MM.1S (cell line): ENCODE measurements at regions not wholly inside any gene's neighbourhood (a gene's known extent, or its start where the extent isn't known, plus 50 kb on each side); places are given as distances from the start of the nearest gene placed in this dataset.
"Not testable (repeated sequence)": the region's sequence is repeated elsewhere in the genome, so short reads cannot be mapped to it uniquely, and the experiment has no call there.

Source experiments
- DNase-seq: peaks from one replicate; pipeline ENCODE4 v3.0.0-alpha.2; 2015
- H2AFZ ChIP-seq: fragments of 300-600 bp; sonication (generic); 2 replicates; pipeline ENCODE4 v1.6.0; 2016; ENCODE audit warnings: antibody characterized with exemption, low read length
- H3F3A ChIP-seq: fragments of 300-600 bp; sonication (generic); 2 replicates; pipeline ENCODE4 v1.6.1; 2016; ENCODE audit warnings: mild to moderate bottlenecking, antibody characterized with exemption, low read length, moderate library complexity, mixed read lengths; ENCODE audit not compliant: insufficient read depth
- H3K27ac ChIP-seq: fragments of 300-600 bp; sonication (generic); 2 replicates; pipeline ENCODE4 v1.5.1; 2016; ENCODE audit warnings: mild to moderate bottlenecking, low read length
- H3K27me3 ChIP-seq: fragments of 300-600 bp; sonication (generic); replicated peaks from 2 replicates; pipeline ENCODE4 v1.6.0; 2016; ENCODE audit warnings: low read length; ENCODE audit not compliant: insufficient read depth
- H3K36me3 ChIP-seq: fragments of 300-600 bp; sonication (generic); replicated peaks from 2 replicates; pipeline ENCODE4 v1.6.1; 2016; ENCODE audit warnings: mild to moderate bottlenecking, low read length, mixed read lengths; ENCODE audit not compliant: insufficient read depth
- H3K4me1 ChIP-seq: fragments of 300-600 bp; sonication (generic); 2 replicates; pipeline ENCODE4 v1.6.1; 2016; ENCODE audit warnings: low read length, mixed read lengths
- H3K4me2 ChIP-seq: fragments of 300-600 bp; sonication (generic); 2 replicates; pipeline ENCODE4 v1.6.0; 2016; ENCODE audit warnings: low read depth, low read length
- H3K4me3 ChIP-seq: fragments of 300-600 bp; sonication (generic); 2 replicates; pipeline ENCODE4 v1.5.1; 2016; ENCODE audit warnings: low read length, mixed read lengths
- H3K79me2 ChIP-seq: fragments of 300-600 bp; sonication (generic); 2 replicates; pipeline ENCODE4 v1.6.1; 2016; ENCODE audit warnings: mixed run types, low read length, mixed read lengths
- H3K9ac ChIP-seq: fragments of 300-600 bp; sonication (generic); 2 replicates; pipeline ENCODE4 v1.6.1; 2016; ENCODE audit warnings: low read length, mixed read lengths
- H3K9me2 ChIP-seq: fragments of 300-600 bp; sonication (generic); replicated peaks from 2 replicates; pipeline ENCODE4 v1.6.1; 2016; ENCODE audit warnings: mild to moderate bottlenecking, low read length, mixed read lengths; ENCODE audit not compliant: insufficient read depth
- H3K9me3 ChIP-seq: fragments of 300-600 bp; sonication (generic); replicated peaks from 2 replicates; pipeline ENCODE4 v1.6.1; 2016; ENCODE audit warnings: mild to moderate bottlenecking, low read length, mixed read lengths; ENCODE audit not compliant: insufficient read depth
- H4K20me1 ChIP-seq: fragments of 300-600 bp; sonication (generic); 2 replicates; pipeline ENCODE4 v1.6.1; 2016; ENCODE audit warnings: mild to moderate bottlenecking, low read length, moderate library complexity, mixed read lengths; ENCODE audit not compliant: insufficient read depth
- CTCF ChIP-seq: fragments of 300-600 bp; sonication (generic); IDR thresholded peaks from 2 replicates; pipeline ENCODE4 v1.5.1; 2016; ENCODE audit warnings: antibody characterized with exemption, low read length, mixed read lengths
- EZH2 ChIP-seq: fragments of 300-600 bp; sonication (generic); optimal IDR thresholded peaks from 2 replicates; pipeline ENCODE3; 2017; ENCODE audit warnings: low read depth, mild to moderate bottlenecking, antibody characterized with exemption, low read length, mixed read lengths
- EZH2phosphoT487 ChIP-seq: fragments of 300-600 bp; sonication (generic); IDR thresholded peaks from 2 replicates; pipeline ENCODE4 v1.6.1; 2018; ENCODE audit warnings: antibody characterized with exemption, low read length

- Histone ChIP-seq H3F3A (no peaks in the 10 kb centered on the region), H3K27me3 (no peaks in the 10 kb centered on the region), H3K9me3 (no peaks in the 10 kb centered on the region), H3K27ac (no peak overlapping the region), H3K4me3 (no peak overlapping the region), H3K9ac (no peak overlapping the region), H3K79me2 (no peaks in the 10 kb centered on the region), H3K9me2 (no peaks in the 10 kb centered on the region), H3K4me1 (no peaks in the 10 kb centered on the region), H3K36me3 (no peaks in the 10 kb centered on the region), H4K20me1 (no peaks in the 10 kb centered on the region), H3K4me2 (no peak overlapping the region), H2AFZ (no peak overlapping the region)
- no peak for TF ChIP-seq EZH2phosphoT487
- no peak for TF ChIP-seq CTCF
- TF ChIP-seq EZH2, result no peak
- DNase-seq, result no peak
These were observed 412.9 kb upstream of the NFE2L3 start for GRCh38 chr7:25739143-25739542.

DNA sequence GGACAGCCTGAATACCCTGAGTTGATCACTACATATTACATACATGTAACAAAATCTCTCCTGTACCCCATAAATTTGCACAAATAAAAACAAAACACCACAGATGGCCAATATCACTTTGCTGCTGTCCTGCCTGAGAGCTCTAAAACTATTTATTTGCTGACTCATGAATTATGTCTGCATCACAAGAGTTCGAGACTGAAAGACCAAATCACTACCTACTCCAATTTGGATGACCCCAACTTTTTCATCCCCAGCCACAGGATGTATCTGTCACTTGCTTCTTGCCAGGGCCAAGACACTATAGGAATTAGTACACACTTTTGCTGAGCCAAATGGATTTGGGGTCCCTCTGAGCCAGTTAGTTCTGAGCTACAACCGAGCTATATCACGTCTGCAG is 409.7 kb upstream of the NFE2L3 start:
- H3K4me1 ChIP-seq, result no peaks in the 10 kb centered on the region
- no peak overlapping the region for H3K9ac ChIP-seq
- no peak overlapping the region for H2AFZ ChIP-seq
- TF ChIP-seq CTCF (no peak), EZH2 (no peak), EZH2phosphoT487 (no peak)
- no peaks in the 10 kb centered on the region for H3K9me2 ChIP-seq
- H3F3A ChIP-seq, result no peaks in the 10 kb centered on the region
- no peak overlapping the region for H3K4me3 ChIP-seq
- no peak for DNase-seq
- no peak overlapping the region for H3K4me2 ChIP-seq
- no peaks in the 10 kb centered on the region for H3K9me3 ChIP-seq
- H3K36me3 ChIP-seq, result no peaks in the 10 kb centered on the region
- H3K79me2 ChIP-seq, result no peaks in the 10 kb centered on the region
- H3K27me3 ChIP-seq, result no peaks in the 10 kb centered on the region
- no peak overlapping the region for H3K27ac ChIP-seq
- H4K20me1 ChIP-seq, result no peaks in the 10 kb centered on the region

GRCh38 chr7:25743670-25744451 is 408.1 kb upstream of the NFE2L3 start:
- not testable (repeated sequence) for H3K79me2 ChIP-seq, H3K9me2 ChIP-seq, H4K20me1 ChIP-seq, DNase-seq, H3K4me2 ChIP-seq, H2AFZ ChIP-seq, H3K4me1 ChIP-seq, H3K9me3 ChIP-seq, H3K27ac ChIP-seq, H3K27me3 ChIP-seq, H3F3A ChIP-seq, H3K4me3 ChIP-seq, H3K36me3 ChIP-seq, H3K9ac ChIP-seq

DNA sequence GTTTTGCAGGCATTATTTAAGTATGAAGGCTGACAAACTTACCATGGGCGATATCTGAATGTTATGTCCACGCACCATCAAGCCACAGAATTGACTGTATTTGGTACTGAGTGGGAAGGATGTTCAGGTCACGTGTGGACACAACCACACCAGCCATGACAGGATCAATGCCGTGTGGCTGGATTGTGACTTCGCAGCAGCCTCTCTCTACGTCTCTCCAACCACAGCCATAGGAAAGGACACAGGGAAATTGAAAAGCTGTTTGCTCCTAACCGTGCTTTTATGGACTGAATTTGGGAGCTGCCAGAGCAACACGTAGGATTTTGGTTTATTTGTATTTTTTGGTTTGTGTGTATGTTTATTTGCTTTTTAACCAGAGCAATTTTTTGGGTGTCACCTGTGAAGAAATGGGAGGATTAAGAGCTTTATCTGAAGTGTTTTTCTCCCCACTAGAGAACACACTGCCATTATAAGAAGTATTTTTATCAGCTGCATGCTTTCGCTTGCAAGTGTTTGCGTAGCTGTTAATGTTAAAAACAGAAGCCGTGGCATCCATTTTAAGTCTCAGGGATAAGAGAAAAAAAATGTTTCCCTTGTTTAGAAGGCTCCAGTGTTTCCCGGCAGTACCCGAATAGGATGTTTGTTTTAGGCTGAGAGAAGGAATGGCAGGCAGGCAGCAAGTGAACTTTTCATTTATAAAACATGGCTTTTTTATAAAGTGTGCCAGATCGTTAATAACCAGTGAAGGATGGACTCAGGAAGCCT is 401.1 kb upstream of the NFE2L3 start:
- Histone ChIP-seq H3K4me3 (no peak overlapping the region), H3K9me3 (no peaks in the 10 kb centered on the region), H3K9me2 (no peaks in the 10 kb centered on the region), H4K20me1 (no peaks in the 10 kb centered on the region), H3K36me3 (no peaks in the 10 kb centered on the region), H3K27me3 (no peaks in the 10 kb centered on the region), H3K79me2 (no peaks in the 10 kb centered on the region), H3K4me2 (no peak overlapping the region), H3F3A (no peaks in the 10 kb centered on the region), H3K4me1 (no peaks in the 10 kb centered on the region), H3K9ac (no peak overlapping the region), H2AFZ (no peak overlapping the region), H3K27ac (no peak overlapping the region)
- no peak for DNase-seq
- TF ChIP-seq EZH2phosphoT487 (no peak), CTCF (no peak), EZH2 (no peak)
